Karpas-422 (cell line): ENCODE measurements at regions not wholly inside any gene's neighbourhood (a gene's known extent, or its start where the extent isn't known, plus 50 kb on each side); places are given as distances from the start of the nearest gene placed in this dataset.

Experiments used
- DNase-seq: peaks from one replicate; pipeline ENCODE4 v3.0.0-alpha.2; 2015
- H2AFZ ChIP-seq: fragments of 200-600 bp; sonication (generic); 2 replicates; pipeline ENCODE4 v1.6.1; 2014; ENCODE audit warnings: antibody characterized with exemption, low read length, mixed read lengths
- H3K27ac ChIP-seq: fragments of 200-600 bp; sonication (generic); 2 replicates; pipeline ENCODE4 v1.5.1; 2014; ENCODE audit warnings: mild to moderate bottlenecking, low read length, moderate library complexity
- H3K27me3 ChIP-seq: fragments of 200-600 bp; sonication (generic); 2 replicates; pipeline ENCODE4 v1.6.1; 2014; ENCODE audit warnings: low read length, mixed read lengths
- H3K36me3 ChIP-seq: fragments of 200-600 bp; sonication (generic); 2 replicates; pipeline ENCODE4 v1.6.1; 2014; ENCODE audit warnings: low read length, mixed read lengths; ENCODE audit not compliant: insufficient read depth
- H3K4me1 ChIP-seq: fragments of 200-600 bp; sonication (generic); 2 replicates; pipeline ENCODE4 v1.6.1; 2014; ENCODE audit warnings: mild to moderate bottlenecking, low read length, mixed read lengths
- H3K4me2 ChIP-seq: fragments of 200-600 bp; sonication (generic); 2 replicates; pipeline ENCODE4 v1.6.1; 2014; ENCODE audit warnings: low read length, low read depth, mild to moderate bottlenecking; ENCODE audit not compliant: poor library complexity, severe bottlenecking
- H3K4me3 ChIP-seq: fragments of 200-600 bp; sonication (generic); 2 replicates; pipeline ENCODE4 v1.5.1; 2014; ENCODE audit warnings: mild to moderate bottlenecking, antibody characterized with exemption, low read length, mixed read lengths
- H3K79me2 ChIP-seq: fragments of 200-600 bp; sonication (generic); 2 replicates; pipeline ENCODE4 v1.6.1; 2014; ENCODE audit warnings: mild to moderate bottlenecking, low read length, mixed read lengths
- H3K9ac ChIP-seq: fragments of 200-600 bp; sonication (generic); 2 replicates; pipeline ENCODE4 v1.6.0; 2014; ENCODE audit warnings: low read length
- H3K9me2 ChIP-seq: fragments of 200-600 bp; sonication (generic), shearing (Covaris generic); replicated peaks from 2 replicates; pipeline ENCODE4 v1.6.0; 2014; ENCODE audit warnings: mild to moderate bottlenecking, low read length, moderate library complexity; ENCODE audit not compliant: insufficient read depth
- H3K9me3 ChIP-seq: fragments of 300-700, 200-600 bp; sonication (generic); 2 replicates; pipeline ENCODE4 v1.6.1; 2014; ENCODE audit warnings: low read length, mixed read lengths
- H4K20me1 ChIP-seq: fragments of 200-600 bp; sonication (generic); 2 replicates; pipeline ENCODE4 v1.6.1; 2014; ENCODE audit warnings: mild to moderate bottlenecking, antibody characterized with exemption, low read length, low read depth; ENCODE audit not compliant: insufficient read depth

DNA sequence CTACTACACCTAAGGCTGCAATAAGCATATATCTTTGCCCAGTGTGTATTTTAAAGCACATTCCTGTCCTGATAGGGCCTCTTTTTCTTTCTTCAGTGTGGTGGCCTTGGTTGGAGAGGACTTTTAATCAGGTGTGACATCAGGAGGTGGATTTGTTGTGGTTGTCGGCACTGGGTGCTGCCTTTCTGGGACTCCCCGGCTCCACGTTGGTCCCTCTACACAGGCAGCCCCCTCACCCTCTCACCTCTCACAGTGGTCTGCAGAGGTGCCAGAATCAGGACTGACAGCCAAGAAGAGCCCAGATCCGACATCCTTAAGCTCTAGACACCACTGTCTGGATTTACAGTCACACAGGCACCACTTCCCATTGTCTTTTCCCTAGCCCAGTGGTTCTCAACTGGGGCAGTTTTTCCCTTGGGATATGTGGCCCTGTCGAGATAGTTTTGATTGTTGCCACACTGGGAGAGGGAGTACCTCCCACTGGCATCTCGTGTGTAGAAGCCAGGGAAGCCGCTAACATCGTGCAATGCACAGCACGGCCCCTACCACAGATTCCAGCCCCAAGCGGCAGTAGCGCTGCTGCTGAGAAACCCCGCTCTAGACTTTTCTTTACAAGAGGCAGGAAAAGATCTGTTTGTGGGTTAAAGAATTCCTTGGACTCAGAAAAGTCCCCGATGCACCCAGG, 314.1 kb downstream of the QKI start:
- Histone ChIP-seq H2AFZ (no peak overlapping the region), H3K4me3 (no peak overlapping the region), H3K27me3 (no peaks in the 10 kb centered on the region), H3K4me1 (no peaks in the 10 kb centered on the region), H4K20me1 (no peaks in the 10 kb centered on the region), H3K9ac (no peak overlapping the region), H3K9me2 (no peaks in the 10 kb centered on the region), H3K4me2 (no peak overlapping the region), H3K36me3 (no peaks in the 10 kb centered on the region), H3K27ac (no peak overlapping the region), H3K9me3 (peaks cover 3% of the 10 kb centered on the region), H3K79me2 (no peaks in the 10 kb centered on the region)
- no peak for DNase-seq

DNA sequence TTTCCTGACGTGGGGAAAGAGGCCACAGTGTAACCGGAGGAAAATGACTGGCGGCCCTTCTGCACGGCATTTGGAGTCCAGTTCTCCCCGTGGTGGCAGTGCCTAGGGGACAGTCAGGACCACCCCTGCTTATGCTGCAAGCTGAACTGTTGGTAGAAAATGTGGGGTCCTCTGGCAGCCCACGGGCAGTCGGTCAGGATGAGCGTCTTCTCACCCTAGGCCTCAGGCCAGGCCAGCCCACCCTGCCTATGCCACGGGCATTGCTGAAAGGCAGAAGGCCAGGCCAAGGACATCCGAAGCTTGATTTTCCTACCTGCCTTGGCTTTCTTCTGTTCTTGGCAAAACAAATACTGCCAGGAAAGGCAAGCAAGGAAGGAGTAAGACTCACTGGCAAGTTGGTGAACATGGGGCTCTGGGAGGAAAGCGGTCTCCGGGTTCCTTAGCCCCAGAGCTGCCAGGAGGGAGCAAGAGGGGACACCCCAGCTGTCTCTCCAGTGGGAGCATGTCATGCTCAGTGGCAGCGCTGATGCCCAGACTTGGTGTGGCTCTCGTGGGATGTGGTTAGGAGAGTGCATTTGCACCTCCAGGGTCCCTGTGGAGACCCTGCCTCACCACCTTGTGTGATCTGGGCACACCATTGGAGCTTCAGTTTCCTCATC, 311.6 kb downstream of the QKI start:
- H3K4me2 ChIP-seq, result no peak overlapping the region
- no peaks in the 10 kb centered on the region for H3K36me3 ChIP-seq
- no peak overlapping the region for H3K27ac ChIP-seq
- H3K79me2 ChIP-seq, result no peaks in the 10 kb centered on the region
- H3K9me3 ChIP-seq, result no peaks in the 10 kb centered on the region; the same call in 1 of the 2 replicates
- no peaks in the 10 kb centered on the region for H3K9me2 ChIP-seq
- no peaks in the 10 kb centered on the region for H3K4me1 ChIP-seq
- no peak overlapping the region for H3K9ac ChIP-seq
- no peaks in the 10 kb centered on the region for H4K20me1 ChIP-seq
- no peaks in the 10 kb centered on the region for H3K27me3 ChIP-seq
- H2AFZ ChIP-seq, result no peak overlapping the region
- H3K4me3 ChIP-seq, result no peak overlapping the region
- DNase-seq, result no peak

DNA sequence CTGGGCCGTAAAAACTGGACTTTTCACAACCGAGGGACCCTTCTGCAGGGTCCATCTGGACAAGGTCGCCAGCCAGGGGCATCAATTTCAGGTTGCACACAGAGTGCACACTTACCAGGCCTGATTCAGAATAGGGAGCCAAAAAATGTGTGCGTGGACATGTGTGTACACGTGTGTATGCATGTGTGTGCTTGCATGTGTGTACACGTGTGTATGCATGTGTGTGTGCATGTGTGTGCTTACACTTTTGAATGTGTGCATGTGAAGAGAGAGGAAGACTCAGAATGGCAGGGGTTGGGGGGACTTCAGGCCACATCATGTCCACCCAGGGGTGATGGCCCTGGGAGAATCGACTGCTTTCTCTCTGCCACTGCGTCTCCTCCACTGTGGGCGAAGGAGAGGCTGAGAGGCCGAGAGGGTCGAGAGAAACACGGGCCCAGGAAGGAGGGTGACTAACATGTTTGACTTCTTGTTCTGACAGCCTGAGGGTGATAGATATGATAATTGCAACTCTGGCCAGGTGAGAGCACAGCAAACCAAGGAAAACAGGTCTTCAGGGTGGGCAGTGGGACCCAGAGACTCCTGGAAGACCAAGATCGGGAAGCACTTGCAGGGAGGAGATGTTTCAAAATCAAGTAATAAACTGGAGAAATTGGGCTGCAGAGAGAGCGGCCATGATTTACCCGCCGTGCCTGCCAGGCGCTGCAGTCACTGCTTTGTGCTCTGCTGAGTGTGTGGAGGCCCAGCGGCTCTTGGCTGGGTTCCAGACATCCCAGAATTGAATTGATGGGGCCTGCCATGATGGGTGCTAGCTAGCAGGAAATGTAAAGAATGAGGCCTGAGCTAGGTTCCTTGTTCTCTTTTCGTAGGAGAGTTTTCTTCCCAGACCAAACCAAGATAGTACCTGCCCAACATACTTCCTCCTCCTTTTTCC, 310.8 kb downstream of the QKI start:
- no peak overlapping the region for H2AFZ ChIP-seq
- H3K27me3 ChIP-seq, result no peaks in the 10 kb centered on the region
- H3K79me2 ChIP-seq, result no peaks in the 10 kb centered on the region
- H3K9ac ChIP-seq, result no peak overlapping the region
- H3K4me2 ChIP-seq, result no peak overlapping the region
- H3K9me2 ChIP-seq, result no peaks in the 10 kb centered on the region
- H3K36me3 ChIP-seq, result no peaks in the 10 kb centered on the region
- no peak overlapping the region for H3K27ac ChIP-seq
- H3K4me3 ChIP-seq, result no peak overlapping the region
- H4K20me1 ChIP-seq, result no peaks in the 10 kb centered on the region
- H3K4me1 ChIP-seq, result no peaks in the 10 kb centered on the region
- no peak for DNase-seq
- no peaks in the 10 kb centered on the region; the same call in 1 of the 2 replicates for H3K9me3 ChIP-seq

GRCh38 chr6:163724196-163724595, 309.7 kb downstream of the QKI start:
- no peak overlapping the region for H3K4me2 ChIP-seq
- H3K79me2 ChIP-seq, result no peaks in the 10 kb centered on the region
- H3K4me3 ChIP-seq, result no peak overlapping the region
- H3K9me2 ChIP-seq, result no peaks in the 10 kb centered on the region
- H4K20me1 ChIP-seq, result no peaks in the 10 kb centered on the region
- no peaks in the 10 kb centered on the region for H3K36me3 ChIP-seq
- H3K9ac ChIP-seq, result no peak overlapping the region
- no peaks in the 10 kb centered on the region for H3K9me3 ChIP-seq
- no peak overlapping the region for H2AFZ ChIP-seq
- no peak for DNase-seq
- H3K4me1 ChIP-seq, result no peaks in the 10 kb centered on the region
- H3K27me3 ChIP-seq, result no peaks in the 10 kb centered on the region
- no peak overlapping the region for H3K27ac ChIP-seq

- no peak overlapping the region for H3K4me2 ChIP-seq
- no peak overlapping the region for H3K9ac ChIP-seq
- no peak overlapping the region for H3K4me3 ChIP-seq
- no peak overlapping the region for H3K27ac ChIP-seq
- H3K9me3 ChIP-seq, result no peaks in the 10 kb centered on the region
- H4K20me1 ChIP-seq, result no peaks in the 10 kb centered on the region
- H3K4me1 ChIP-seq, result no peaks in the 10 kb centered on the region
- no peaks in the 10 kb centered on the region for H3K27me3 ChIP-seq
- DNase-seq, result no peak
- no peaks in the 10 kb centered on the region for H3K79me2 ChIP-seq
- no peaks in the 10 kb centered on the region for H3K9me2 ChIP-seq
- no peak overlapping the region for H2AFZ ChIP-seq
- H3K36me3 ChIP-seq, result no peaks in the 10 kb centered on the region
These were observed 309.2 kb downstream of the QKI start for GRCh38 chr6:163723759-163724158.

- Histone ChIP-seq H3K4me2 (no peak overlapping the region), H3K36me3 (no peaks in the 10 kb centered on the region), H2AFZ (no peak overlapping the region), H3K9me3 (no peaks in the 10 kb centered on the region), H3K27ac (no peak overlapping the region), H3K4me3 (no peak overlapping the region), H4K20me1 (no peaks in the 10 kb centered on the region), H3K9me2 (no peaks in the 10 kb centered on the region), H3K4me1 (no peaks in the 10 kb centered on the region), H3K79me2 (no peaks in the 10 kb centered on the region), H3K9ac (no peak overlapping the region), H3K27me3 (no peaks in the 10 kb centered on the region)
- DNase-seq, result no peak
These were observed 307.6 kb downstream of the QKI start for GRCh38 chr6:163721922-163722692.

- H3K9me2 ChIP-seq, result no peaks in the 10 kb centered on the region
- H3K27ac ChIP-seq, result no peak overlapping the region
- no peak overlapping the region for H2AFZ ChIP-seq
- no peaks in the 10 kb centered on the region for H3K36me3 ChIP-seq
- no peak for DNase-seq
- H3K9me3 ChIP-seq, result no peaks in the 10 kb centered on the region
- no peak overlapping the region for H3K4me3 ChIP-seq
- no peak overlapping the region for H3K4me2 ChIP-seq
- H3K79me2 ChIP-seq, result no peaks in the 10 kb centered on the region
- no peaks in the 10 kb centered on the region for H3K4me1 ChIP-seq
- H3K9ac ChIP-seq, result no peak overlapping the region
- H4K20me1 ChIP-seq, result no peaks in the 10 kb centered on the region
- H3K27me3 ChIP-seq, result no peaks in the 10 kb centered on the region
These were observed 306.9 kb downstream of the QKI start for GRCh38 chr6:163721435-163721834.
